ENCODE measurements at regions not wholly inside any gene's neighbourhood (a gene's known extent, or its start where the extent isn't known, plus 50 kb on each side); places are given as distances from the start of the nearest gene placed in this dataset.

DNA sequence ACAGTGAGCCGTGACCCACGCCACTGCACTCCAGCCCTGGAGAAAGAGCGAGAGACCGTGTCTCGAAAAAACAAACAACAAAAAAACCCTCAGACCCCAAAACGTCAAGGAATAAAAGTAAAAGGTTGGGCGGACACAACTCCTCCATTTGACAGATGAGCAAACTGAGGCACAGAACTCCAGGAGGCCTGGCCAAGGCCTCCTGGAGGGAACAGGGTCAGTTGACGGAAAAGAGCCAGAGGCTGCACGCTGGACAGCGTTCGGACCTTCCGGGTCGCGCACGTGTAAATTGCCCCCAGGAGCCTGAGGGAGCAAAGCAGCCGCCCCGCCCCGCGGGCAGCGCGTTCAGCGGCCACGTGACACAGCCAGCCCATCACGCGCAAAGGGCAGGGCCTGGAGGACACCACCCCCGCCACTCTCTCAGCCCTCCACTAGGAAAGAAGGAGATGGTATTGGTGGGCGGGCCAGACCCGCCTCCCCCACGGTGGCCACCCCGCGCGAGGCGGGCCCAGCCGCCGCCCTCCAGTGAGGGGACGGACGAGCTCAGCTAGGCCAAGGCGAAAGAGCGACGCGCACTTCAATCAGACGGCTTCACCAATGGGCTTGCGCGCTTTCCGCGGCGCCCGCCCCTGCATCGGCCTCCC, 81.5 kb downstream of the PTPDC1 start (continued):
- TF ChIP-seq ZNF624 (tag by site-specific recombination; IDR thresholded peaks at IDR 0.05) (no peak), ZNF629 (tag by site-specific recombination; IDR thresholded peaks at IDR 0.05) (0 out of 2 replicates have a peak, but pooled peaks have one; percentile 17), ZNF311 (tag by site-specific recombination; IDR thresholded peaks at IDR 0.05; ENCODE audit: borderline replicate concordance) (no peak), SP3 (tag by site-specific recombination; IDR thresholded peaks at IDR 0.05) (peak; percentile 92), KLF8 (tag by site-specific recombination; IDR thresholded peaks at IDR 0.05) (0 out of 2 replicates have a peak, but pooled peaks have one; percentile 63), ZNF174 (tag by site-specific recombination; IDR thresholded peaks at IDR 0.05) (no peak), ZSCAN16 (tag by site-specific recombination; IDR thresholded peaks at IDR 0.05) (no peak), KLF1 (tag by site-specific recombination; IDR thresholded peaks at IDR 0.05) (peak; percentile 44), ZNF10 (tag by site-specific recombination; IDR thresholded peaks at IDR 0.05) (no peak), ZNF266 (tag by site-specific recombination; IDR thresholded peaks at IDR 0.05; ENCODE audit: low read depth) (no peak), ZBTB48 (tag by site-specific recombination; IDR thresholded peaks at IDR 0.05) (no peak)
- TF ChIP-seq, protein P1, sequence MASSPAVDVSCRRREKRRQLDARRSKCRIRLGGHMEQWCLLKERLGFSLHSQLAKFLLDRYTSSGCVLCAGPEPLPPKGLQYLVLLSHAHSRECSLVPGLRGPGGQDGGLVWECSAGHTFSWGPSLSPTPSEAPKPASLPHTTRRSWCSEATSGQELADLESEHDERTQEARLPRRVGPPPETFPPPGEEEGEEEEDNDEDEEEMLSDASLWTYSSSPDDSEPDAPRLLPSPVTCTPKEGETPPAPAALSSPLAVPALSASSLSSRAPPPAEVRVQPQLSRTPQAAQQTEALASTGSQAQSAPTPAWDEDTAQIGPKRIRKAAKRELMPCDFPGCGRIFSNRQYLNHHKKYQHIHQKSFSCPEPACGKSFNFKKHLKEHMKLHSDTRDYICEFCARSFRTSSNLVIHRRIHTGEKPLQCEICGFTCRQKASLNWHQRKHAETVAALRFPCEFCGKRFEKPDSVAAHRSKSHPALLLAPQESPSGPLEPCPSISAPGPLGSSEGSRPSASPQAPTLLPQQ (tag by site-specific recombination; IDR thresholded peaks at IDR 0.05) = 0 out of 2 replicates have a peak, but pooled peaks have one; percentile 31
- TF ChIP-seq, protein P2, sequence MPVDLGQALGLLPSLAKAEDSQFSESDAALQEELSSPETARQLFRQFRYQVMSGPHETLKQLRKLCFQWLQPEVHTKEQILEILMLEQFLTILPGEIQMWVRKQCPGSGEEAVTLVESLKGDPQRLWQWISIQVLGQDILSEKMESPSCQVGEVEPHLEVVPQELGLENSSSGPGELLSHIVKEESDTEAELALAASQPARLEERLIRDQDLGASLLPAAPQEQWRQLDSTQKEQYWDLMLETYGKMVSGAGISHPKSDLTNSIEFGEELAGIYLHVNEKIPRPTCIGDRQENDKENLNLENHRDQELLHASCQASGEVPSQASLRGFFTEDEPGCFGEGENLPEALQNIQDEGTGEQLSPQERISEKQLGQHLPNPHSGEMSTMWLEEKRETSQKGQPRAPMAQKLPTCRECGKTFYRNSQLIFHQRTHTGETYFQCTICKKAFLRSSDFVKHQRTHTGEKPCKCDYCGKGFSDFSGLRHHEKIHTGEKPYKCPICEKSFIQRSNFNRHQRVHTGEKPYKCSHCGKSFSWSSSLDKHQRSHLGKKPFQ (tag by site-specific recombination; IDR thresholded peaks at IDR 0.05) = no peak
- TF ChIP-seq, protein P3, sequence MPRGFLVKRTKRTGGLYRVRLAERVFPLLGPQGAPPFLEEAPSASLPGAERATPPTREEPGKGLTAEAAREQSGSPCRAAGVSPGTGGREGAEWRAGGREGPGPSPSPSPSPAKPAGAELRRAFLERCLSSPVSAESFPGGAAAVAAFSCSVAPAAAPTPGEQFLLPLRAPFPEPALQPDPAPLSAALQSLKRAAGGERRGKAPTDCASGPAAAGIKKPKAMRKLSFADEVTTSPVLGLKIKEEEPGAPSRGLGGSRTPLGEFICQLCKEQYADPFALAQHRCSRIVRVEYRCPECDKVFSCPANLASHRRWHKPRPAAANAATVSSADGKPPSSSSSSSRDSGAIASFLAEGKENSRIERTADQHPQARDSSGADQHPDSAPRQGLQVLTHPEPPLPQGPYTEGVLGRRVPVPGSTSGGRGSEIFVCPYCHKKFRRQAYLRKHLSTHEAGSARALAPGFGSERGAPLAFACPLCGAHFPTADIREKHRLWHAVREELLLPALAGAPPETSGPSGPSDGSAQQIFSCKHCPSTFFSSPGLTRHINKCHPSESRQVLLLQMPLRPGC (tag by site-specific recombination; IDR thresholded peaks at IDR 0.05) = no peak
- TF ChIP-seq, protein P4, sequence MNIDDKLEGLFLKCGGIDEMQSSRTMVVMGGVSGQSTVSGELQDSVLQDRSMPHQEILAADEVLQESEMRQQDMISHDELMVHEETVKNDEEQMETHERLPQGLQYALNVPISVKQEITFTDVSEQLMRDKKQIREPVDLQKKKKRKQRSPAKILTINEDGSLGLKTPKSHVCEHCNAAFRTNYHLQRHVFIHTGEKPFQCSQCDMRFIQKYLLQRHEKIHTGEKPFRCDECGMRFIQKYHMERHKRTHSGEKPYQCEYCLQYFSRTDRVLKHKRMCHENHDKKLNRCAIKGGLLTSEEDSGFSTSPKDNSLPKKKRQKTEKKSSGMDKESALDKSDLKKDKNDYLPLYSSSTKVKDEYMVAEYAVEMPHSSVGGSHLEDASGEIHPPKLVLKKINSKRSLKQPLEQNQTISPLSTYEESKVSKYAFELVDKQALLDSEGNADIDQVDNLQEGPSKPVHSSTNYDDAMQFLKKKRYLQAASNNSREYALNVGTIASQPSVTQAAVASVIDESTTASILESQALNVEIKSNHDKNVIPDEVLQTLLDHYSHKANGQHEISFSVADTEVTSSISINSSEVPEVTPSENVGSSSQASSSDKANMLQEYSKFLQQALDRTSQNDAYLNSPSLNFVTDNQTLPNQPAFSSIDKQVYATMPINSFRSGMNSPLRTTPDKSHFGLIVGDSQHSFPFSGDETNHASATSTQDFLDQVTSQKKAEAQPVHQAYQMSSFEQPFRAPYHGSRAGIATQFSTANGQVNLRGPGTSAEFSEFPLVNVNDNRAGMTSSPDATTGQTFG (tag by site-specific recombination; IDR thresholded peaks at IDR 0.05; ENCODE audit: borderline replicate concordance) = no peak
- TF ChIP-seq, protein P5, sequence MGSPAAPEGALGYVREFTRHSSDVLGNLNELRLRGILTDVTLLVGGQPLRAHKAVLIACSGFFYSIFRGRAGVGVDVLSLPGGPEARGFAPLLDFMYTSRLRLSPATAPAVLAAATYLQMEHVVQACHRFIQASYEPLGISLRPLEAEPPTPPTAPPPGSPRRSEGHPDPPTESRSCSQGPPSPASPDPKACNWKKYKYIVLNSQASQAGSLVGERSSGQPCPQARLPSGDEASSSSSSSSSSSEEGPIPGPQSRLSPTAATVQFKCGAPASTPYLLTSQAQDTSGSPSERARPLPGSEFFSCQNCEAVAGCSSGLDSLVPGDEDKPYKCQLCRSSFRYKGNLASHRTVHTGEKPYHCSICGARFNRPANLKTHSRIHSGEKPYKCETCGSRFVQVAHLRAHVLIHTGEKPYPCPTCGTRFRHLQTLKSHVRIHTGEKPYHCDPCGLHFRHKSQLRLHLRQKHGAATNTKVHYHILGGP (tag by site-specific recombination; IDR thresholded peaks at IDR 0.05) = no peak

Measured in HEK293 (cell line).